ENCODE measurements at regions not wholly inside any gene's neighbourhood (a gene's known extent, or its start where the extent isn't known, plus 50 kb on each side); places are given as distances from the start of the nearest gene placed in this dataset.

DNA sequence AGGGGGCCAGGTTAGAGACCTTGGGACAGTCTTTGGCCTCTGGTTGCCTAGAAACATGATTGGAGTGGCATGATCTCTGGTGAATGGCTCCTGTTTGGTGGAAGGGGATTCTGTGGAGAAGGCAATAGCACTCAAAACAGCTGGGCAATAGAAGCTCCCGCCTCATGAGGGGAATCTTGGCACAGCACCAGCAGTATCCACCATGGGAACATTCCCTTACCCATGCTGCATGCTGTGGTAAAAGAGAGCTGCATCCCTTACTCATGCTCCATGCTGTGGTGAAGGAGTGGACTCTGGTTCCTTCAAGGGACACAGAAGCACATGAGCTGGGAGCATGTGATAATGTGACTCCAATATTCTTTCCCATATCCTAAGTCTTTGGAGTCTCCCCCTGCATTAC lies 160.6 kb downstream of the PJA2 start:
- ChIA-PET CTCF (no interaction called here), POLR2A (no interaction called here)
- Histone ChIP-seq H3K9me3 (ENCODE audit: control insufficient read depth, insufficient read depth, low read depth, low read length) (no peaks in the 10 kb centered on the region), H3K4me1 (ENCODE audit: control insufficient read depth, insufficient read depth, low read length) (no peaks in the 10 kb centered on the region), H3K4me3 (ENCODE audit: low read depth, low read length) (no peak overlapping the region), H3K27ac (ENCODE audit: extremely low read depth, low read depth, low read length) (no peak overlapping the region), H3K36me3 (ENCODE audit: control insufficient read depth in 2 of 2, insufficient read depth in 1 of 2, low read length in 2 of 2) (no peaks in the 10 kb centered on the region)
- TF ChIP-seq ZNF221 (tag by site-specific recombination; IDR thresholded peaks at IDR 0.05; ENCODE audit: borderline replicate concordance) (no peak), ZBTB8A (tag by site-specific recombination; IDR thresholded peaks at IDR 0.05) (no peak), ZNF211 (tag by site-specific recombination; IDR thresholded peaks at IDR 0.05; ENCODE audit: low read depth) (no peak), ZNF202 (tag by site-specific recombination; IDR thresholded peaks at IDR 0.05; ENCODE audit: borderline replicate concordance) (no peak), ZNF654 (tag by site-specific recombination; IDR thresholded peaks at IDR 0.05; ENCODE audit: low read depth) (no peak), ZFP41 (tag by site-specific recombination; IDR thresholded peaks at IDR 0.05; ENCODE audit: borderline replicate concordance) (no peak), ZNF223 (tag by site-specific recombination; IDR thresholded peaks at IDR 0.05) (no peak)
- TF ChIP-seq, protein P1, sequence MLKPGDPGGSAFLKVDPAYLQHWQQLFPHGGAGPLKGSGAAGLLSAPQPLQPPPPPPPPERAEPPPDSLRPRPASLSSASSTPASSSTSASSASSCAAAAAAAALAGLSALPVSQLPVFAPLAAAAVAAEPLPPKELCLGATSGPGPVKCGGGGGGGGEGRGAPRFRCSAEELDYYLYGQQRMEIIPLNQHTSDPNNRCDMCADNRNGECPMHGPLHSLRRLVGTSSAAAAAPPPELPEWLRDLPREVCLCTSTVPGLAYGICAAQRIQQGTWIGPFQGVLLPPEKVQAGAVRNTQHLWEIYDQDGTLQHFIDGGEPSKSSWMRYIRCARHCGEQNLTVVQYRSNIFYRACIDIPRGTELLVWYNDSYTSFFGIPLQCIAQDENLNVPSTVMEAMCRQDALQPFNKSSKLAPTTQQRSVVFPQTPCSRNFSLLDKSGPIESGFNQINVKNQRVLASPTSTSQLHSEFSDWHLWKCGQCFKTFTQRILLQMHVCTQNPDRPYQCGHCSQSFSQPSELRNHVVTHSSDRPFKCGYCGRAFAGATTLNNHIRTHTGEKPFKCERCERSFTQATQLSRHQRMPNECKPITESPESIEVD (tag by site-specific recombination; IDR thresholded peaks at IDR 0.05) = no peak

DNA sequence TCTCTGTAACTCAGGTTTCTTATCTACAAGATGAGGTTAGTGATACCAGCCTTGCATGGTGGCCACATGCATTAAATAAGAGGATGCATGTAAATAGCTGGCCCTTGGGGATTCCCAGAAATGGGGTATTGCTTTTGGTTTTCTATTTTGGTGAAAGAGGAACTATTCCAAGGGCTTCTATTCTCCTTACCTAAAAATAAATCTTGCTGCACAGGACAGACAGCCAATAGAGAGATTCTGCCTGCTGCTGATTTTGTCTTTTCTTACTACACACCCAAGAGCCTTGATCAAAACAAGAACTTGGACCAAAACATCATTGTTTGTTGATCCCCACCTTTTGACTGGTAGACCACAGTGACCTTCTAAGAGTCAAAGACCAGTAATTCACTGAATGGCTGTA lies 161.8 kb downstream of the PJA2 start:
- CTCF ChIA-PET = no interaction called here
- Histone ChIP-seq H3K27ac (ENCODE audit: extremely low read depth, low read depth, low read length) (no peak overlapping the region), H3K9me3 (ENCODE audit: control insufficient read depth, insufficient read depth, low read depth, low read length) (no peaks in the 10 kb centered on the region), H3K36me3 (ENCODE audit: control insufficient read depth in 2 of 2, insufficient read depth in 1 of 2, low read length in 2 of 2) (no peaks in the 10 kb centered on the region), H3K4me1 (ENCODE audit: control insufficient read depth, insufficient read depth, low read length) (no peaks in the 10 kb centered on the region), H3K4me3 (ENCODE audit: low read depth, low read length) (no peak overlapping the region)
- POLR2A ChIA-PET = no interaction called here
- TF ChIP-seq TCF7L2 (IDR thresholded peaks at IDR 0.05; ENCODE audit: borderline replicate concordance, low read depth, low read length) = no peak
- no peak for TF ChIP-seq IKZF3 (tag by site-specific recombination; IDR thresholded peaks at IDR 0.05)
- no peak for TF ChIP-seq ZBTB17 (tag by site-specific recombination; IDR thresholded peaks at IDR 0.05)
- no peak for TF ChIP-seq ZBTB48 (tag by site-specific recombination; IDR thresholded peaks at IDR 0.05)
- no peak for TF ChIP-seq ZNF473 (tag by site-specific recombination; IDR thresholded peaks at IDR 0.05)
- no peak for TF ChIP-seq ZNF335 (tag by site-specific recombination; conservative IDR thresholded peaks at IDR 0.05)
- TF ChIP-seq YY1 (tag by site-specific recombination; IDR thresholded peaks at IDR 0.05) = no peak
- TF ChIP-seq ZNF394 (tag by site-specific recombination; IDR thresholded peaks at IDR 0.05; ENCODE audit: borderline replicate concordance) = no peak
- TF ChIP-seq ZNF624 (tag by site-specific recombination; IDR thresholded peaks at IDR 0.05) = no peak
- no peak for TF ChIP-seq ZNF433 (tag by site-specific recombination; IDR thresholded peaks at IDR 0.05; ENCODE audit: low read depth)
- no peak for TF ChIP-seq RBAK (tag by site-specific recombination; IDR thresholded peaks at IDR 0.05)
- TF ChIP-seq ZNF324 (tag by site-specific recombination; IDR thresholded peaks at IDR 0.05) = no peak
- no peak for TF ChIP-seq ZNF670 (tag by site-specific recombination; IDR thresholded peaks at IDR 0.05; ENCODE audit: low read depth)
- TF ChIP-seq ZFHX2 (tag by site-specific recombination; conservative IDR thresholded peaks at IDR 0.05) = no peak
- no peak for TF ChIP-seq ZNF175 (tag by site-specific recombination; IDR thresholded peaks at IDR 0.05)
- TF ChIP-seq ZNF701 (tag by site-specific recombination; IDR thresholded peaks at IDR 0.05) = no peak

All from HEK293 (cell line).